ENCODE measurements at regions not wholly inside any gene's neighbourhood (a gene's known extent, or its start where the extent isn't known, plus 50 kb on each side); places are given as distances from the start of the nearest gene placed in this dataset.

GRCh38 chr13:109281017-109281902 lies 505.1 kb downstream of the IRS2 start:
- no peak overlapping the region for H3K4me3 ChIP-seq (ENCODE audit: low read depth, low read length)
- no peak for DNase-seq (ENCODE audit: low read depth)
- no peak for TF ChIP-seq CTCF (IDR thresholded peaks at IDR 0.05; ENCODE audit: insufficient read depth, low read depth, low read length, missing control alignments)

GRCh38 chr13:109276261-109276660 lies 510.1 kb downstream of the IRS2 start:
- no peak overlapping the region for H3K4me3 ChIP-seq (ENCODE audit: low read depth, low read length)
- DNase-seq (ENCODE audit: low read depth) = no peak
- TF ChIP-seq CTCF (IDR thresholded peaks at IDR 0.05; ENCODE audit: insufficient read depth, low read depth, low read length, missing control alignments) = no peak

- no peak overlapping the region for H3K4me3 ChIP-seq (ENCODE audit: low read depth, low read length)
- no peak for TF ChIP-seq CTCF (IDR thresholded peaks at IDR 0.05; ENCODE audit: insufficient read depth, low read depth, low read length, missing control alignments)
- DNase-seq (ENCODE audit: low read depth) = no peak
Observed at GRCh38 chr13:109275852-109276251, 510.5 kb downstream of the IRS2 start.

- TF ChIP-seq CTCF (IDR thresholded peaks at IDR 0.05; ENCODE audit: insufficient read depth, low read depth, low read length, missing control alignments) = no peak
- DNase-seq (ENCODE audit: low read depth) = no peak
- no peak overlapping the region for H3K4me3 ChIP-seq (ENCODE audit: low read depth, low read length)
Observed at GRCh38 chr13:109275139-109275745, 511.1 kb downstream of the IRS2 start.

GRCh38 chr13:109274188-109274821 lies 512.1 kb downstream of the IRS2 start:
- no peak overlapping the region for H3K4me3 ChIP-seq (ENCODE audit: low read depth, low read length)
- no peak for DNase-seq (ENCODE audit: low read depth)
- TF ChIP-seq CTCF (IDR thresholded peaks at IDR 0.05; ENCODE audit: insufficient read depth, low read depth, low read length, missing control alignments) = no peak

- no peak overlapping the region for H3K4me3 ChIP-seq (ENCODE audit: low read depth, low read length)
- DNase-seq (ENCODE audit: low read depth) = no peak
Observed at GRCh38 chr13:109273326-109273751, 513.0 kb downstream of the IRS2 start.

More at GRCh38 chr13:109273326-109273751, 513.0 kb downstream of the IRS2 start:
- TF ChIP-seq CTCF (IDR thresholded peaks at IDR 0.05; ENCODE audit: insufficient read depth, low read depth, low read length, missing control alignments) = no peak

All from GM12865 (cell line).